ENCODE measurements at regions not wholly inside any gene's neighbourhood (a gene's known extent, or its start where the extent isn't known, plus 50 kb on each side); places are given as distances from the start of the nearest gene placed in this dataset.
A peak's percentile ranks its signal among the peaks of the same experiment; 100 is the strongest.

GRCh38 chr1:195594322-195594721 lies 1013.9 kb downstream of the KCNT2 start:
- DNase-seq (ENCODE audit: low read depth): peak; percentile 5
- TF ChIP-seq CTCF (IDR thresholded peaks at IDR 0.05; ENCODE audit: insufficient read depth, low read depth, low read length, missing control alignments): no peak
- H3K4me3 ChIP-seq (ENCODE audit: low read depth, low read length): peak overlapping the region; percentile 51

- no peak for DNase-seq (ENCODE audit: low read depth)
- H3K4me3 ChIP-seq (ENCODE audit: low read depth, low read length): no peak overlapping the region
- no peak for TF ChIP-seq CTCF (IDR thresholded peaks at IDR 0.05; ENCODE audit: insufficient read depth, low read depth, low read length, missing control alignments)
These were observed 1016.1 kb downstream of the KCNT2 start for GRCh38 chr1:195591917-195592672.

GRCh38 chr1:195590649-195591048 lies 1017.6 kb downstream of the KCNT2 start:
- H3K4me3 ChIP-seq (ENCODE audit: low read depth, low read length): no peak overlapping the region
- no peak for DNase-seq (ENCODE audit: low read depth)
- TF ChIP-seq CTCF (IDR thresholded peaks at IDR 0.05; ENCODE audit: insufficient read depth, low read depth, low read length, missing control alignments): no peak

GRCh38 chr1:195584870-195585624 lies 1023.2 kb downstream of the KCNT2 start:
- H3K4me3 ChIP-seq (ENCODE audit: low read depth, low read length): no peak overlapping the region
- DNase-seq (ENCODE audit: low read depth): no peak
- no peak for TF ChIP-seq CTCF (IDR thresholded peaks at IDR 0.05; ENCODE audit: insufficient read depth, low read depth, low read length, missing control alignments)

- no peak for TF ChIP-seq CTCF (IDR thresholded peaks at IDR 0.05; ENCODE audit: insufficient read depth, low read depth, low read length, missing control alignments)
- H3K4me3 ChIP-seq (ENCODE audit: low read depth, low read length): no peak overlapping the region
- no peak for DNase-seq (ENCODE audit: low read depth)
These were observed 1027.3 kb downstream of the KCNT2 start for GRCh38 chr1:195580988-195581387.

GRCh38 chr1:195577748-195578147 lies 1030.5 kb downstream of the KCNT2 start:
- TF ChIP-seq CTCF (IDR thresholded peaks at IDR 0.05; ENCODE audit: insufficient read depth, low read depth, low read length, missing control alignments): no peak
- no peak overlapping the region for H3K4me3 ChIP-seq (ENCODE audit: low read depth, low read length)
- DNase-seq (ENCODE audit: low read depth): no peak
